SK-N-SH treated with all-trans-retinoic acid at 6 μM for 48 hours (cell line): ENCODE measurements at regions not wholly inside any gene's neighbourhood (a gene's known extent, or its start where the extent isn't known, plus 50 kb on each side); places are given as distances from the start of the nearest gene placed in this dataset.

Experiments
- ATAC-seq: fragments of 200-7000 bp; cut with Tn5 transposase; 3 replicates; pipeline ENCODE4 v1.9.1; 2020; ENCODE audit warnings: mild to moderate bottlenecking, moderate library complexity
- ARNTL ChIP-seq: fragments of 450-650 bp; formaldehyde crosslinking; IDR thresholded peaks from 2 replicates; pipeline ENCODE4 v1.5.0; 2020; ENCODE audit warnings: low read depth, mild to moderate bottlenecking, moderate library complexity, borderline replicate concordance
- BACH2 ChIP-seq: fragments of 250-450 bp; sonication (Bioruptor Pico); IDR thresholded peaks from 2 replicates; pipeline ENCODE4 v1.9.0; 2021; ENCODE audit warnings: mild to moderate bottlenecking, borderline replicate concordance
- CREB5 ChIP-seq: fragments of 250-450 bp; sonication (Bioruptor Pico); IDR thresholded peaks from 2 replicates; pipeline ENCODE4 v1.5.1; 2020; ENCODE audit warnings: low read depth, mild to moderate bottlenecking, moderate library complexity
- CSDC2 ChIP-seq: fragments of 250-450 bp; sonication (Bioruptor Pico); IDR thresholded peaks from 2 replicates; pipeline ENCODE4 v1.5.0; 2020; ENCODE audit warnings: mild to moderate bottlenecking, moderate library complexity
- CSRNP3 ChIP-seq: fragments of 250-450 bp; sonication (Bioruptor Pico); IDR thresholded peaks from 2 replicates; pipeline ENCODE4 v1.5.1; 2021; ENCODE audit warnings: mild to moderate bottlenecking, moderate library complexity
- ESRRG ChIP-seq: fragments of 250-450 bp; sonication (Bioruptor Pico); IDR thresholded peaks from 2 replicates; pipeline ENCODE4 v1.6.1; 2021; ENCODE audit warnings: mild to moderate bottlenecking
- GLIS3 ChIP-seq: fragments of 250-450 bp; sonication (Bioruptor Pico); IDR thresholded peaks from 2 replicates; pipeline ENCODE4 v1.5.0; 2020; ENCODE audit warnings: mild to moderate bottlenecking, moderate library complexity
- ISL1 ChIP-seq: fragments of 250-450 bp; sonication (Bioruptor Pico); IDR thresholded peaks from 2 replicates; pipeline ENCODE4 v2.1.2; 2022; ENCODE audit warnings: mild to moderate bottlenecking, moderate library complexity
- OSR1 ChIP-seq: fragments of 250-450 bp; sonication (Bioruptor Pico); IDR thresholded peaks from 2 replicates; pipeline ENCODE4 v1.8.0; 2022; ENCODE audit warnings: moderate library complexity, mild to moderate bottlenecking, inconsistent platforms
- PATZ1 ChIP-seq: fragments of 250-450 bp; sonication (Bioruptor Pico); IDR thresholded peaks from 2 replicates; pipeline ENCODE4 v1.8.0; 2020; ENCODE audit warnings: mild to moderate bottlenecking, moderate library complexity, borderline replicate concordance
- POU6F1 ChIP-seq: fragments of 250-450 bp; sonication (Bioruptor Pico); IDR thresholded peaks from 2 replicates; pipeline ENCODE4 v1.8.0; 2021; ENCODE audit warnings: low read depth, mild to moderate bottlenecking, moderate library complexity, borderline replicate concordance
- PPARA ChIP-seq: fragments of 250-450 bp; sonication (Bioruptor Pico); IDR thresholded peaks from 2 replicates; pipeline ENCODE4 v1.5.0; 2020; ENCODE audit warnings: mild to moderate bottlenecking, borderline replicate concordance
- RARB ChIP-seq: fragments of 250-450 bp; sonication (Bioruptor Pico); IDR thresholded peaks from 2 replicates; pipeline ENCODE4 v1.8.0; 2021; ENCODE audit warnings: mild to moderate bottlenecking, moderate library complexity
- SNAI2 ChIP-seq: fragments of 250-450 bp; sonication (Bioruptor Pico); IDR thresholded peaks from 2 replicates; pipeline ENCODE4 v1.5.0; 2020; ENCODE audit warnings: mild to moderate bottlenecking, moderate library complexity
- TCF4 ChIP-seq: fragments of 250-450 bp; sonication (Bioruptor Pico); IDR thresholded peaks from 2 replicates; pipeline ENCODE4 v1.8.0; 2021; ENCODE audit warnings: mild to moderate bottlenecking, moderate library complexity, borderline replicate concordance
- TOX ChIP-seq: fragments of 250-450 bp; sonication (Bioruptor Pico); IDR thresholded peaks from 2 replicates; pipeline ENCODE4 v1.8.0; 2021; ENCODE audit warnings: mild to moderate bottlenecking, moderate library complexity, borderline replicate concordance
- TSHZ2 ChIP-seq: fragments of 250-450 bp; sonication (Bioruptor Pico); IDR thresholded peaks from 2 replicates; pipeline ENCODE4 v1.5.0; 2020; ENCODE audit warnings: mild to moderate bottlenecking, moderate library complexity
- ZC3H10 ChIP-seq: fragments of 250-450 bp; sonication (Bioruptor Pico); IDR thresholded peaks from 2 replicates; pipeline ENCODE4 v1.5.1; 2021; ENCODE audit warnings: mild to moderate bottlenecking, moderate library complexity
- ZFP3 ChIP-seq: fragments of 250-450 bp; sonication (Bioruptor Pico); IDR thresholded peaks from 2 replicates; pipeline ENCODE4 v1.5.0; 2020; ENCODE audit warnings: mild to moderate bottlenecking, moderate library complexity
- ZFP30 ChIP-seq: fragments of 450-650 bp; formaldehyde crosslinking; IDR thresholded peaks from 2 replicates; pipeline ENCODE4 v1.5.0; 2022; ENCODE audit warnings: mild to moderate bottlenecking, moderate library complexity
- ZNF565 ChIP-seq: fragments of 450-650 bp; formaldehyde crosslinking; conservative IDR thresholded peaks from 2 replicates; pipeline ENCODE4 v1.5.0; 2020; ENCODE audit warnings: low read depth, mild to moderate bottlenecking, moderate library complexity
- ZNF70 ChIP-seq: fragments of 450-650 bp; formaldehyde crosslinking; IDR thresholded peaks from 2 replicates; pipeline ENCODE4 v1.5.0; 2020; ENCODE audit warnings: mild to moderate bottlenecking, moderate library complexity
- ZNF8 ChIP-seq: fragments of 450-650 bp; formaldehyde crosslinking; IDR thresholded peaks from 2 replicates; pipeline ENCODE4 v1.5.0; 2020; ENCODE audit warnings: mild to moderate bottlenecking, moderate library complexity

GRCh38 chr10:84822931-84823630 is 494.7 kb downstream of the CCSER2 start:
- no peak for ATAC-seq
- TF ChIP-seq TCF4 (CRISPR knock-in tag) (no peak), CREB5 (CRISPR knock-in tag) (no peak), ISL1 (peak; percentile 59; the same call in 1 of the 2 replicates)

- no peak for ATAC-seq
- TF ChIP-seq ZNF70 (CRISPR knock-in tag): no peak
- TF ChIP-seq SNAI2: no peak
- no peak for TF ChIP-seq TCF4 (CRISPR knock-in tag)
- TF ChIP-seq TSHZ2: no peak
- no peak for TF ChIP-seq TOX (CRISPR knock-in tag)
- no peak for TF ChIP-seq OSR1 (CRISPR knock-in tag)
- TF ChIP-seq BACH2: no peak
- no peak for TF ChIP-seq PPARA
- TF ChIP-seq ZNF565: no peak
- no peak for TF ChIP-seq CREB5 (CRISPR knock-in tag)
- no peak for TF ChIP-seq ESRRG
- no peak for TF ChIP-seq ISL1
- TF ChIP-seq CSRNP3 (CRISPR knock-in tag): no peak
- no peak for TF ChIP-seq ZC3H10 (CRISPR knock-in tag)
- no peak for TF ChIP-seq GLIS3 (CRISPR knock-in tag)
- no peak for TF ChIP-seq ZFP3
- TF ChIP-seq ARNTL (CRISPR knock-in tag): no peak
- TF ChIP-seq CSDC2 (CRISPR knock-in tag): no peak
- TF ChIP-seq RARB (CRISPR knock-in tag): no peak
These were observed 496.1 kb downstream of the CCSER2 start for GRCh38 chr10:84824525-84824924.

- ATAC-seq: no peak
- no peak for TF ChIP-seq BACH2
- peak; percentile 42; the same call in 1 of the 2 replicates for TF ChIP-seq TCF4 (CRISPR knock-in tag)
- TF ChIP-seq PPARA: no peak
- no peak for TF ChIP-seq GLIS3 (CRISPR knock-in tag)
- TF ChIP-seq ESRRG: no peak
- TF ChIP-seq POU6F1 (CRISPR knock-in tag): no peak
- TF ChIP-seq CSRNP3 (CRISPR knock-in tag): no peak
- TF ChIP-seq ZFP30 (CRISPR knock-in tag): no peak
- TF ChIP-seq ARNTL (CRISPR knock-in tag): no peak
- TF ChIP-seq SNAI2: no peak
- no peak for TF ChIP-seq PATZ1 (CRISPR knock-in tag)
- peak; percentile 64 for TF ChIP-seq ISL1
- TF ChIP-seq CSDC2 (CRISPR knock-in tag): no peak
- no peak for TF ChIP-seq ZNF8
- no peak for TF ChIP-seq TOX (CRISPR knock-in tag)
- TF ChIP-seq ZNF70 (CRISPR knock-in tag): no peak
- TF ChIP-seq OSR1 (CRISPR knock-in tag): no peak
- no peak for TF ChIP-seq ZFP3
These were observed 496.9 kb downstream of the CCSER2 start for GRCh38 chr10:84825330-84825729.
